Keratinocyte (primary cell): ENCODE measurements at regions not wholly inside any gene's neighbourhood (a gene's known extent, or its start where the extent isn't known, plus 50 kb on each side); places are given as distances from the start of the nearest gene placed in this dataset.

Experiments used
- DNase-seq: peaks from one replicate; pipeline ENCODE4 v3.0.0-alpha.2; 2011; ENCODE audit warnings: low read depth, missing footprints, low spot score
- FAIRE-seq: peaks from 2 replicates; lab custom pipeline; 2011; peaks lifted over from hg19 to GRCh38; lab: Jason Lieb, UNC
- H2AFZ ChIP-seq: 2 replicates; pipeline ENCODE4 v1.6.0; 2012; ENCODE audit warnings: low read length, control low read depth, inconsistent platforms; ENCODE audit not compliant: control insufficient read depth
- H3K27ac ChIP-seq: 2 replicates; pipeline ENCODE4 v1.5.1; 2011; ENCODE audit warnings: low read length; ENCODE audit not compliant: control insufficient read depth, insufficient read depth
- H3K27me3 ChIP-seq: 3 replicates; pipeline ENCODE4 v1.6.0; 2011; ENCODE audit warnings: low read length; ENCODE audit not compliant: control insufficient read depth, insufficient read depth; ENCODE audit errors: extremely low read depth
- H3K36me3 ChIP-seq, 2 experiments: 2 replicates in 1 of 2; 3 replicates in 1 of 2; pipeline ENCODE4 v1.5.1; 2011; ENCODE audit warnings: low read length in 2 of 2, mild to moderate bottlenecking in 1 of 2; ENCODE audit not compliant: control insufficient read depth in 2 of 2, insufficient read depth in 2 of 2; ENCODE audit errors: extremely low read depth in 1 of 2
- H3K4me1 ChIP-seq: 3 replicates; pipeline ENCODE4 v1.5.1; 2011; ENCODE audit warnings: low read length; ENCODE audit not compliant: control insufficient read depth, insufficient read depth; ENCODE audit errors: extremely low read depth
- H3K4me2 ChIP-seq: 3 replicates; pipeline ENCODE4 v1.6.0; 2011; ENCODE audit warnings: low read depth, low read length; ENCODE audit not compliant: control insufficient read depth, insufficient read depth; ENCODE audit errors: extremely low read depth
- H3K4me3 ChIP-seq, 3 experiments: fragments of 200-600 bp in 1 of 3; sonication (generic) in 1 of 3; 2 replicates in 2 of 3; 3 replicates in 1 of 3; pipeline ENCODE4 v1.5.1; 2011 to 2016; ENCODE audit warnings: low read length in 3 of 3, mild to moderate bottlenecking in 3 of 3, control low read depth in 2 of 3, inconsistent platforms in 1 of 3, low read depth in 1 of 3, mixed read lengths in 1 of 3, mixed run types in 1 of 3, moderate library complexity in 1 of 3; ENCODE audit not compliant: control insufficient read depth in 2 of 3, insufficient read depth in 2 of 3; ENCODE audit errors: extremely low read depth in 1 of 3
- H3K79me2 ChIP-seq: 2 replicates; pipeline ENCODE4 v1.6.0; 2012; ENCODE audit warnings: low read length; ENCODE audit not compliant: control insufficient read depth, insufficient read depth
- H3K9ac ChIP-seq: 3 replicates; pipeline ENCODE4 v1.6.0; 2011; ENCODE audit warnings: low read length; ENCODE audit not compliant: control insufficient read depth, insufficient read depth; ENCODE audit errors: extremely low read depth
- H3K9me1 ChIP-seq: 3 replicates; pipeline ENCODE4 v1.6.0; 2011; ENCODE audit warnings: low read length; ENCODE audit not compliant: control insufficient read depth, insufficient read depth; ENCODE audit errors: extremely low read depth
- H3K9me3 ChIP-seq: 2 replicates; pipeline ENCODE4 v1.5.1; 2012; ENCODE audit warnings: low read depth, low read length; ENCODE audit not compliant: control insufficient read depth
- H4K20me1 ChIP-seq: 3 replicates; pipeline ENCODE4 v1.6.0; 2011; ENCODE audit warnings: low read length; ENCODE audit not compliant: control insufficient read depth, insufficient read depth; ENCODE audit errors: extremely low read depth
- CTCF ChIP-seq, 3 experiments: IDR thresholded peaks in 1 of 3; conservative IDR thresholded peaks in 1 of 3; optimal IDR thresholded peaks in 1 of 3; 2 replicates in 2 of 3; 3 replicates in 1 of 3; pipeline versions ENCODE3 to v1.5.1; 2011; ENCODE audit warnings: low read length in 3 of 3, mild to moderate bottlenecking in 3 of 3, moderate library complexity in 2 of 3, control low read depth in 1 of 3, inconsistent platforms in 1 of 3; ENCODE audit not compliant: insufficient read depth in 2 of 3; ENCODE audit errors: extremely low read depth in 1 of 3
- EZH2 ChIP-seq: IDR thresholded peaks from one replicate; pipeline ENCODE4 v1.6.1; 2012; ENCODE audit warnings: inconsistent platforms, mild to moderate bottlenecking, low read length, moderate library complexity
- dilution Hi-C: fragments of 300-500 bp; cut with MboI; formaldehyde crosslinking; loops from one replicate; pipeline ENCODE4 v1.7.0; 2020; ENCODE audit warnings: low sequenced_read_pairs; ENCODE audit not compliant: extremely low pct_ligation_motif_present

- Histone ChIP-seq H3K27me3 (no peaks in the 10 kb centered on the region), H3K4me3 (no peak overlapping the region), H4K20me1 (no peaks in the 10 kb centered on the region), H3K9ac (no peak overlapping the region), H3K27ac (no peak overlapping the region), H3K9me1 (no peaks in the 10 kb centered on the region), H3K36me3 (no peaks in the 10 kb centered on the region), H2AFZ (no peak overlapping the region), H3K9me3 (no peaks in the 10 kb centered on the region), H3K4me2 (no peak overlapping the region), H3K4me1 (no peaks in the 10 kb centered on the region), H3K79me2 (no peaks in the 10 kb centered on the region)
- DNase-seq: no peak
- no peak for FAIRE-seq
- TF ChIP-seq CTCF (optimal IDR thresholded peaks at IDR 0.05 in 1 of 3, IDR thresholded peaks at IDR 0.05 in 1 of 3, conservative IDR thresholded peaks at IDR 0.05 in 1 of 3; ENCODE audit: extremely low read depth in 1 of 3, insufficient read depth in 2 of 3, low read length in 3 of 3) (no peak), EZH2 (no peak)
- dilution Hi-C loops: no loop called here
Observed at GRCh38 chr2:187877391-187877790, 323.2 kb upstream of the TFPI start.

GRCh38 chr2:187878112-187878511, 323.9 kb upstream of the TFPI start:
- dilution Hi-C loops: no loop called here
- Histone ChIP-seq H2AFZ (no peak overlapping the region), H3K4me1 (no peaks in the 10 kb centered on the region), H3K4me3 (no peak overlapping the region), H3K36me3 (no peaks in the 10 kb centered on the region), H4K20me1 (no peaks in the 10 kb centered on the region), H3K27me3 (no peaks in the 10 kb centered on the region), H3K9me3 (no peaks in the 10 kb centered on the region), H3K79me2 (no peaks in the 10 kb centered on the region), H3K9me1 (no peaks in the 10 kb centered on the region), H3K9ac (no peak overlapping the region), H3K4me2 (no peak overlapping the region), H3K27ac (no peak overlapping the region)
- no peak for TF ChIP-seq CTCF (optimal IDR thresholded peaks at IDR 0.05 in 1 of 3, IDR thresholded peaks at IDR 0.05 in 1 of 3, conservative IDR thresholded peaks at IDR 0.05 in 1 of 3; ENCODE audit: extremely low read depth in 1 of 3, insufficient read depth in 2 of 3, low read length in 3 of 3)
- TF ChIP-seq EZH2: no peak
- DNase-seq (no peak), FAIRE-seq (no peak)
